LNCAP (cell line): ENCODE measurements at regions not wholly inside any gene's neighbourhood (a gene's known extent, or its start where the extent isn't known, plus 50 kb on each side); places are given as distances from the start of the nearest gene placed in this dataset.

Experiments
- TF ChIP-seq, protein P1 (sequence below): fragments of 450-650 bp; IDR thresholded peaks from 2 replicates; pipeline ENCODE4 v1.5.1; 2017; ENCODE audit warnings: mild to moderate bottlenecking

DNA sequence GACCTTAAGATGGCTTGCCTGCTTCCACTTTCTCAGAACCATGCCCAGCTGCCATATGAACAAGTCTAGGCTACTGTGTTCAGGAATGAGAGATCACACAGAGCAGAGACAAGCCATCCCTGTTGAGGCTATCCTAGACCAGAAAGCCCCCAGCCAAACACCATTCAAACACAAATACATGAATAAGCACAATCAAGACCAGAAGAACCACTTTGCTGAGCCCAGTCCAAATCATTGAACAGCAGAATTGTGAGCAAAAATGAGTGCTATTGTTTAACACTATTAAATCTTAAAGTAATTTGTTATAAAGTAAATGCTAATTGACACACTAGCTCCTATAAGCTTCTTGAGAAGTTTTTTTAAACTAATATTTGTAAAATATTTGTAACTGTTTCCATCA is 79.0 kb upstream of the LYZL1 start:
- TF ChIP-seq, protein P1, sequence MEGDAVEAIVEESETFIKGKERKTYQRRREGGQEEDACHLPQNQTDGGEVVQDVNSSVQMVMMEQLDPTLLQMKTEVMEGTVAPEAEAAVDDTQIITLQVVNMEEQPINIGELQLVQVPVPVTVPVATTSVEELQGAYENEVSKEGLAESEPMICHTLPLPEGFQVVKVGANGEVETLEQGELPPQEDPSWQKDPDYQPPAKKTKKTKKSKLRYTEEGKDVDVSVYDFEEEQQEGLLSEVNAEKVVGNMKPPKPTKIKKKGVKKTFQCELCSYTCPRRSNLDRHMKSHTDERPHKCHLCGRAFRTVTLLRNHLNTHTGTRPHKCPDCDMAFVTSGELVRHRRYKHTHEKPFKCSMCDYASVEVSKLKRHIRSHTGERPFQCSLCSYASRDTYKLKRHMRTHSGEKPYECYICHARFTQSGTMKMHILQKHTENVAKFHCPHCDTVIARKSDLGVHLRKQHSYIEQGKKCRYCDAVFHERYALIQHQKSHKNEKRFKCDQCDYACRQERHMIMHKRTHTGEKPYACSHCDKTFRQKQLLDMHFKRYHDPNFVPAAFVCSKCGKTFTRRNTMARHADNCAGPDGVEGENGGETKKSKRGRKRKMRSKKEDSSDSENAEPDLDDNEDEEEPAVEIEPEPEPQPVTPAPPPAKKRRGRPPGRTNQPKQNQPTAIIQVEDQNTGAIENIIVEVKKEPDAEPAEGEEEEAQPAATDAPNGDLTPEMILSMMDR = no peak

DNA sequence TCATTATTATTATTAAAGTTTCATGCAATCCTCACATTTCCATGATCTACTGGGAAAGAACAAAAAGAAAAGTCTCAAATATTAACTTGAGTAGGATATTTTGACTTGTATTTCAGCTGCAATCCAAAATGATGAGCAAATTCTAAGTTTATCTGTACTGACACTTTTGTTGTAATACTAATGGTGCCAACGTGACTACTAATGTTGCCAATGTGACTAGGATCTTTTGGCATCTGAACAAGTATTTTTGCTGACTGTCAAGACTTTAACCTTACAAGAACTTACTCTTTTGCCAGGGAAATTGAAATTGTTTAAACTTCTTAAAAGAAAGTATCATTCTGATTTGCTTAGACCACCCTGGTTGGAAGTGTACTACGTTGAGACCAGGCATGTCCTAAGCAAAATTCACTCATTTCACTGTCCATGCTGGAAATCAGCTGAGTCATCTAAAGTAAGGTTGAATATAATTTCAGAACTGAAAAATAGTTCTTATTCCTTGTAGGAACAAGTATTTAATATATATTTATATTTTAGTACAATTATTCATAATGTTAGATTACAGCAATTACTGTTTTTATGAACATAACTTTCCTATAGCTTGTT is 78.5 kb upstream of the LYZL1 start:
- TF ChIP-seq, protein P1 = no peak

DNA sequence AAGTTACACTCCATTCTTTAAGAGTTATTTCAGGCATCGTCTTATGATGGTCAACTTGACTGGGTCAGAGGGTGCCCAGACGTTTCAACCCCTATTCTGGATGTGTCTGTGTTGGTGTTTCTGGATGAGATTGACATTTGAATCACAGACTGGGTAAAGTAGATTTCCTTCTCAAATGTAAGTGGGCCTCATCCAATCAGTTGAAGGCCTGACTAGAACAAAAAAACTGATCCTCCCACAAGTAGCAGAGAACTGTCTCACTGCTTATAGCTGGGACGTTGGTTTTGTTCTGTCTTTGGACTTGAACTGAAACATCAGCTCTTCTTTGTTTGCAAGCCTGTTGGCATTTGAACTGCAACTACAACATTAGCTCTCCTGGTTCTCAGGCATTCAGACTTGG is 76.3 kb upstream of the LYZL1 start:
- TF ChIP-seq, protein P1 = no peak

DNA sequence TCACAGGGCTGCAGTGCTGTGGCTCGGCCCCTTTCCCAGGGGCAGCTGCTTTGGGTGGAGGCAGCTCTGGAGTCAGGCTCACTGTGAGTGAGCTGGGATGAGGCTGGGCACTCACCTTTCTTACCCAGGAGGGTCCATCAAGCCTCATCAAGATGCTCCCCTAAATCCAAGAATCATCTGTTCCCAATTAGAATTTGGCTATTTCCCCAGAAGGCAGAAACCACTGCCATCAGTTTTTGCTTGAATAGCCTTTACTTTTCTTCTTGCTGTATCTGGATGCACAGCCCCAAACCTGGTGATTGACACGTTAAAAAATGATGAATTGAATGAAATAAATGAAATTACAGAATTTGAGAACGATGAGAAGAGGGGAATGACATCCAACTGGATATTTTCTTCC is 74.3 kb upstream of the LYZL1 start:
- TF ChIP-seq, protein P1 = no peak

DNA sequence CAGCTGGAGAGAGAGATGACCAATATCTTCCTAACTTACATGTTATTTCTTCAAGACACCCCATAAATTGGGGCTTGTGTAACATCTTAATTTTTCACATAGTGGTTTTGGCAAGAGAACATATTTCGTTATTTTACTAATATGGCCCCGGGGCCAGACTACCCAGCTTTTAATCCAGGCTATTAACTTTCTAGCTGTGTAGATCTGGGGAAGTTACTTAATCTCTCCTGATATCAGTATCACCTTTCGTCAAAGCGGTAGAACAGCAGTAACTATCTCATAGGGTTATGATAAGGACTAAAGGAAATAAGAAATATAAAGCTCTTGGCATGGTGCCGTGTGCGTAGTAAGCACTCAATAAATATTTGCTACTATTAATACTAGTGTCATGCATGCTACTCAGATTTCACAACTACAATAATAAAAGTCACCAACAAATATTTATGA is 71.6 kb upstream of the LYZL1 start:
- TF ChIP-seq, protein P1 = no peak

DNA sequence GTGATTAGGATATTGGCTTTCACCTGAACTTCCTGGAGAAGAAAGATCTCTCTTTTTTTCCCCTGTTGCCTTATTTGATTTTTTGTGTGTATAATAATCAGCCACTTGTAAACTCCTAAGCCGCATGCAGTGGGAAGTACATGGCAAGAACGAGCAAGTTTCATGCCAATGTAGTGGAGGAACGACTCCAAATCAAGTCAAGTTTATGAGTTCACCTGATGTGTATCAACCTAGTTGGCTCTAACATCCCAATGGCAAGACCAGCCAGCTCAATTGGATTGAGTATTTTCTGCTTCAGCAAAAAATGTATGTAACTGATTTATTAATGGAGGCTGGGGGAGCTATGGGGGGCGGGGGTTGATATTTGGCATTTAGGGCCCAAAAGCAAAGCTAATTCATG is 65.5 kb upstream of the LYZL1 start:
- TF ChIP-seq, protein P1 = no peak

DNA sequence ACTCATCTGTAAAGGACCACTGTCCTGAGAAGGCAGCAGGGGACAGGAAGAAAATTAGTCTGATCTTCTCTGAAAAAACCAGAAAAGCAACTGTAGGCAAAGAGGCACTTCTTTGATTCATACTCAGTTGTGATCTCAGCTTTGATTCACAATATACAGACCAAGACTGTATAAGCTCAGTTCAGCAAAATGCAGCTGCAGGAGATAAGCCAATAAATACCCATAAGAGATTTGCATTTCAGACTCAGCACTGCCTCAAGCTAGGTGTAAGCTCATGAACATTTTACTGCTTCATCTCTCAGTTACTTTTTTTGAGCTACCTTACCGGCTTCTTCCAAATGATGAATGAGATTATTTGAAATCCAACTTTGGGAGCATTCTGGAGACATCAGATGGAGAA is 64.2 kb upstream of the LYZL1 start:
- TF ChIP-seq, protein P1 = no peak

DNA sequence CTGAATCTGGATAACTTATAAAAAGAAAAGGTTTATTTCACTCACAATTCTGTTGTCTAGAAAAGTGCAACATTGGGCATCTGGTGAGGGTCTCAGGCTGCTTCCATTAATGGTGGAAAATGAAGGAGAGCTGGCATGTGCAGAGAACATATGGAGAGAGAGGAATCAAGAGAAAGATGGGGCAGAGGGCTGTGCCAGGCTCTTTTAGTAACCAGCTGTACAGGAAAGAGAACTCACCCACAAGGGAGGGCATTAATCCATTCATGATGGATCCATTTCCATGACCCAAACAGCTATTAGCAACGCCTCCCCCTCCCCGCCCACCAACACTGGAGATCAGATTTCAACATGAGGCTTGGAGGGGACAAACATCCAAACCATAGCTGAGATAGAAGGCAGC is 61.7 kb upstream of the LYZL1 start:
- TF ChIP-seq, protein P1 = no peak
